ENCODE measurements at regions not wholly inside any gene's neighbourhood (a gene's known extent, or its start where the extent isn't known, plus 50 kb on each side); places are given as distances from the start of the nearest gene placed in this dataset.

- TF ChIP-seq CTCF (IDR thresholded peaks at IDR 0.05), result no peak
- no peak for TF ChIP-seq POLR2A (IDR thresholded peaks at IDR 0.05)
Measured at GRCh38 chr3:194536871-194537637, 50.3 kb upstream of the ATP13A3 start.

Measured in Peyer's patch (tissue), 4 donors.